Gastroesophageal sphincter (tissue), 3 donors: ENCODE measurements at regions not wholly inside any gene's neighbourhood (a gene's known extent, or its start where the extent isn't known, plus 50 kb on each side); places are given as distances from the start of the nearest gene placed in this dataset.
"Not testable (repeated sequence)": the region's sequence is repeated elsewhere in the genome, so short reads cannot be mapped to it uniquely, and the experiment has no call there.

Source experiments
- CTCF ChIP-seq, 4 experiments: fragments of 200-600 bp in 2 of 4; fragments of 450-650 bp in 2 of 4; sonication (generic) in 1 of 4; IDR thresholded peaks; one replicate each; pipeline ENCODE4 v1.5.1; 2017 to 2019; ENCODE audit warnings: antibody characterized with exemption in 4 of 4, mild to moderate bottlenecking in 2 of 4, moderate library complexity in 2 of 4
- POLR2AphosphoS5 ChIP-seq: sonication (generic); formaldehyde crosslinking; IDR thresholded peaks from one replicate; pipeline ENCODE4 v1.6.1; 2017; ENCODE audit warnings: antibody characterized with exemption

GRCh38 chr14:19157106-19157709 lies 190.0 kb downstream of the POTEM start:
- TF ChIP-seq POLR2AphosphoS5; CTCF (IDR thresholded peaks at IDR 0.05): not testable (repeated sequence)
